Neural crest cell (in vitro differentiated cells): ENCODE measurements at regions not wholly inside any gene's neighbourhood (a gene's known extent, or its start where the extent isn't known, plus 50 kb on each side); places are given as distances from the start of the nearest gene placed in this dataset.

Experiments
- DNase-seq: peaks from one replicate; pipeline ENCODE4 v3.0.0; 2021; ENCODE audit warnings: low read depth, mixed read lengths, low spot score
- H3K27ac Mint-ChIP-seq: one replicate; pipeline ENCODE4 v1.8.0; 2021; ENCODE audit warnings: mild to moderate bottlenecking, mixed read lengths; ENCODE audit not compliant: unreplicated experiment
- H3K27me3 Mint-ChIP-seq: 2 replicates; pipeline ENCODE4 v1.8.0; 2021; ENCODE audit warnings: low read depth, mild to moderate bottlenecking, mixed read lengths
- H3K36me3 Mint-ChIP-seq: 2 replicates; pipeline ENCODE4 v1.8.0; 2021; ENCODE audit warnings: low read depth, mild to moderate bottlenecking, mixed read lengths
- H3K4me1 Mint-ChIP-seq: 2 replicates; pipeline ENCODE4 v1.8.0; 2021; ENCODE audit warnings: mixed read lengths
- H3K4me3 Mint-ChIP-seq: one replicate; pipeline ENCODE4 v1.8.0; 2021; ENCODE audit warnings: mild to moderate bottlenecking, mixed read lengths
- H3K9me3 Mint-ChIP-seq: 2 replicates; pipeline ENCODE4 v1.8.0; 2021; ENCODE audit warnings: mixed read lengths
- CTCF ChIP-seq: fragments of 200-600 bp; sonication (generic); conservative IDR thresholded peaks from 2 replicates; pipeline ENCODE4 v1.5.0; 2021; ENCODE audit warnings: antibody characterized with exemption, mild to moderate bottlenecking

- TF ChIP-seq CTCF: no peak
- no peaks in the 10 kb centered on the region for H3K36me3 Mint-ChIP-seq
- no peak overlapping the region for H3K27ac Mint-ChIP-seq
- H3K4me3 Mint-ChIP-seq: no peak overlapping the region
- no peaks in the 10 kb centered on the region for H3K4me1 Mint-ChIP-seq
- H3K27me3 Mint-ChIP-seq: no peaks in the 10 kb centered on the region
- no peak for DNase-seq
- no peaks in the 10 kb centered on the region for H3K9me3 Mint-ChIP-seq
These were observed 1384.2 kb downstream of the CDH11 start for GRCh38 chr16:63737633-63738032.

GRCh38 chr16:63735456-63735855 is 1386.4 kb downstream of the CDH11 start:
- H3K36me3 Mint-ChIP-seq: no peaks in the 10 kb centered on the region

GRCh38 chr16:63720848-63721247 is 1401.0 kb downstream of the CDH11 start:
- no peaks in the 10 kb centered on the region for H3K4me1 Mint-ChIP-seq
- no peak overlapping the region for H3K4me3 Mint-ChIP-seq
- no peaks in the 10 kb centered on the region for H3K36me3 Mint-ChIP-seq
- no peak for TF ChIP-seq CTCF
- H3K27ac Mint-ChIP-seq: no peak overlapping the region
- DNase-seq: no peak
- H3K27me3 Mint-ChIP-seq: no peaks in the 10 kb centered on the region
- H3K9me3 Mint-ChIP-seq: no peaks in the 10 kb centered on the region

More at GRCh38 chr16:63735456-63735855, 1386.4 kb downstream of the CDH11 start:
- H3K27me3 Mint-ChIP-seq: no peaks in the 10 kb centered on the region
- H3K4me1 Mint-ChIP-seq: no peaks in the 10 kb centered on the region
- H3K4me3 Mint-ChIP-seq: no peak overlapping the region
- no peak overlapping the region for H3K27ac Mint-ChIP-seq
- no peak for TF ChIP-seq CTCF
- DNase-seq: no peak
- no peaks in the 10 kb centered on the region for H3K9me3 Mint-ChIP-seq

- Mint-ChIP-seq H3K36me3 (no peaks in the 10 kb centered on the region), H3K27me3 (no peaks in the 10 kb centered on the region), H3K4me1 (no peaks in the 10 kb centered on the region), H3K4me3 (no peak overlapping the region), H3K27ac (no peak overlapping the region), H3K9me3 (peaks cover 3% of the 10 kb centered on the region)
- TF ChIP-seq CTCF: no peak
- no peak for DNase-seq
These were observed 1401.9 kb downstream of the CDH11 start for GRCh38 chr16:63719926-63720325.

- no peak for DNase-seq
- Mint-ChIP-seq H3K27me3 (no peaks in the 10 kb centered on the region), H3K36me3 (no peaks in the 10 kb centered on the region), H3K9me3 (peaks cover 3% of the 10 kb centered on the region), H3K27ac (no peak overlapping the region), H3K4me1 (no peaks in the 10 kb centered on the region), H3K4me3 (no peak overlapping the region)
- no peak for TF ChIP-seq CTCF
These were observed 1404.1 kb downstream of the CDH11 start for GRCh38 chr16:63717806-63718205.

GRCh38 chr16:63714876-63715275 is 1407.0 kb downstream of the CDH11 start:
- TF ChIP-seq CTCF: no peak
- Mint-ChIP-seq H3K36me3 (no peaks in the 10 kb centered on the region), H3K9me3 (peaks cover 3% of the 10 kb centered on the region), H3K4me1 (no peaks in the 10 kb centered on the region), H3K4me3 (no peak overlapping the region), H3K27ac (no peak overlapping the region), H3K27me3 (no peaks in the 10 kb centered on the region)
- DNase-seq: no peak
